Islet of Langerhans (tissue), 1 donor: ENCODE measurements at regions not wholly inside any gene's neighbourhood (a gene's known extent, or its start where the extent isn't known, plus 50 kb on each side); places are given as distances from the start of the nearest gene placed in this dataset.
"Not testable (repeated sequence)": the region's sequence is repeated elsewhere in the genome, so short reads cannot be mapped to it uniquely, and the experiment has no call there.

Source experiments
- FAIRE-seq: peaks from one replicate; lab custom pipeline; 2011; peaks lifted over from hg19 to GRCh38; lab: Jason Lieb, UNC

- no peak for FAIRE-seq
These were observed 285.4 kb downstream of the CXCL12 start for GRCh38 chr10:44099511-44099910.

GRCh38 chr10:44096217-44096616 is 288.7 kb downstream of the CXCL12 start:
- FAIRE-seq, result not testable (repeated sequence)

GRCh38 chr10:44089671-44090070 is 295.2 kb downstream of the CXCL12 start:
- no peak for FAIRE-seq

GRCh38 chr10:44087403-44087802 is 297.5 kb downstream of the CXCL12 start:
- FAIRE-seq, result no peak

GRCh38 chr10:44083719-44084400 is 301.0 kb downstream of the CXCL12 start:
- FAIRE-seq, result no peak

GRCh38 chr10:44071479-44071878 is 313.4 kb downstream of the CXCL12 start:
- no peak for FAIRE-seq

- no peak for FAIRE-seq
These were observed 314.6 kb downstream of the CXCL12 start for GRCh38 chr10:44070282-44070681.

- FAIRE-seq, result no peak
These were observed 315.3 kb downstream of the CXCL12 start for GRCh38 chr10:44069573-44069972.

GRCh38 chr10:44068716-44069482 is 316.0 kb downstream of the CXCL12 start:
- FAIRE-seq, result no peak

- no peak for FAIRE-seq
These were observed 317.5 kb downstream of the CXCL12 start for GRCh38 chr10:44067432-44067831.

- FAIRE-seq, result no peak
These were observed 318.2 kb downstream of the CXCL12 start for GRCh38 chr10:44066527-44067255.

- FAIRE-seq, result no peak
These were observed 318.9 kb downstream of the CXCL12 start for GRCh38 chr10:44065788-44066526.

- FAIRE-seq, result no peak
These were observed 319.7 kb downstream of the CXCL12 start for GRCh38 chr10:44064987-44065787.

GRCh38 chr10:44064317-44064716 is 320.6 kb downstream of the CXCL12 start:
- no peak for FAIRE-seq

GRCh38 chr10:44063686-44064085 is 321.2 kb downstream of the CXCL12 start:
- FAIRE-seq, result no peak

GRCh38 chr10:44060719-44061118 is 324.2 kb downstream of the CXCL12 start:
- FAIRE-seq, result no peak

- FAIRE-seq, result no peak
These were observed 324.7 kb downstream of the CXCL12 start for GRCh38 chr10:44060221-44060620.

- no peak for FAIRE-seq
These were observed 326.6 kb downstream of the CXCL12 start for GRCh38 chr10:44058259-44058658.

GRCh38 chr10:44056967-44057805 is 327.7 kb downstream of the CXCL12 start:
- FAIRE-seq, result no peak

- FAIRE-seq, result no peak
These were observed 328.7 kb downstream of the CXCL12 start for GRCh38 chr10:44056206-44056605.

- FAIRE-seq, result no peak
These were observed 330.9 kb downstream of the CXCL12 start for GRCh38 chr10:44054046-44054445.
